Fibroblast of pulmonary artery (primary cell): ENCODE measurements at regions not wholly inside any gene's neighbourhood (a gene's known extent, or its start where the extent isn't known, plus 50 kb on each side); places are given as distances from the start of the nearest gene placed in this dataset.

Source experiments
- DNase-seq: peaks from one replicate; pipeline ENCODE4 v3.0.0-alpha.2; 2010; ENCODE audit warnings: low read depth
- H3K4me3 ChIP-seq: replicated peaks from 2 replicates; pipeline ENCODE4 v1.5.1; 2011; ENCODE audit warnings: low read depth, mild to moderate bottlenecking, control low read depth, low read length, moderate library complexity
- CTCF ChIP-seq: IDR thresholded peaks from 2 replicates; pipeline ENCODE4 v1.5.1; 2011; ENCODE audit warnings: mild to moderate bottlenecking, control low read depth, low read length, inconsistent platforms; ENCODE audit errors: missing control alignments

DNA sequence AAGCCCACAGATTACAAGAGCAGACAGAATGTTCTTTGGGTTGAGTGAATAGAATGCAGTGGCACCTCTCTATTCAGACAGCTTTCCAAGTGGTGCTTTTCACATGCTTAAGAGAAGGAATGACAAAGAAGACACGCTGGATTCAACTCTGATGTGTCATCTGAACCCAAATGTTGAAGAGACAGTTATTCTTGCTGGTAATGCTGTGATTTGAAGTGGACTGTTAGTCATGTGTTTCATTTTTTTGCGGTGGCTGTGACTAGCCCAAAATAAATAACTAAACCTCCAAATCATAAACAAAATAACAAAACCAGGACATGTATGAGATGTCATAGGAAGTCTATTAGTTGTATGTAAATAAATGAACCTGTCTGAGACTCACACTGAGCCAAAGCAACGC is 391.8 kb upstream of the PRICKLE1 start:
- TF ChIP-seq CTCF = no peak
- DNase-seq = no peak
- no peak overlapping the region for H3K4me3 ChIP-seq

DNA sequence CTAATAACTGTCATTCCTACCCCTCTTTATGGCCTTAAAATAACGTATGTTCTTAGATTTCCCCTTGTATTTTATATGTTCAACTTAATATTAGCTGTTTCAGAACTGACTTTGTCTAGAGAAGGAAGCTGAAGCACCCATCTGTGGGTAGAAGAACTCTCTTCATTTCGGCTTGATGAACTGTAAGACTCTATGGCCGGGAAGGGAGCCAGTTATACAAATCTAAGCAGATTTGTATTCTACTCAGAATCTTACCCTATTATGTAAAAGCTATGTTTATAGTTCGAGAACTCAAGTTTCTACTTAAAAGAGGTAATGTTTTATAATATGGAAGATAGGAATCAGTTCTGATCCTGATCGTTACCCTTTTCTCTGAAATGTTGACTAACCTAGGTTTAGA is 390.9 kb upstream of the PRICKLE1 start:
- no peak for DNase-seq
- no peak for TF ChIP-seq CTCF
- no peak overlapping the region for H3K4me3 ChIP-seq

- DNase-seq = no peak
These were observed 390.2 kb upstream of the PRICKLE1 start for GRCh38 chr12:42979746-42980145.

DNA sequence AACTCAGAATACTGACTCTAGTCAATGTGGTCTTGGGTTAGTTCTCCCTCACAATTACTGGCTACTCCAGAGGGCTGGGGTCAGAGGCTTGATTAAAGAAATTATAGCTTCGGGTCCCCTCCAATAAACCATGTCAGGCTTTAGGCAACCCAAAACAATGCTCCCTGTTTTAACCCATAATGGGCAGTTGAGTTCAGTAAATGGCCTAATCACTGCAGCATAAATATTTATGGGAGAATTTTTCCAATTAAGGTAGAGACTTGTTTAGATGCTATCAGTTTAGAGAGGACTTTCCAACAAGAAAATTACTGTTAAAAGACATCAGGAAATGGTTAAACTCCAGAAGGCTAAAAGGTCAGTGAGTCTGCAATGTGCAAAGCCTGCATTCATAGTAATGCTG is 389.2 kb upstream of the PRICKLE1 start:
- DNase-seq = no peak
- no peak overlapping the region for H3K4me3 ChIP-seq
- TF ChIP-seq CTCF = no peak

More at GRCh38 chr12:42979746-42980145, 390.2 kb upstream of the PRICKLE1 start:
- no peak overlapping the region for H3K4me3 ChIP-seq
- TF ChIP-seq CTCF = no peak

- no peak overlapping the region for H3K4me3 ChIP-seq
- DNase-seq = no peak
- no peak for TF ChIP-seq CTCF
These were observed 388.1 kb upstream of the PRICKLE1 start for GRCh38 chr12:42977451-42978230.

DNA sequence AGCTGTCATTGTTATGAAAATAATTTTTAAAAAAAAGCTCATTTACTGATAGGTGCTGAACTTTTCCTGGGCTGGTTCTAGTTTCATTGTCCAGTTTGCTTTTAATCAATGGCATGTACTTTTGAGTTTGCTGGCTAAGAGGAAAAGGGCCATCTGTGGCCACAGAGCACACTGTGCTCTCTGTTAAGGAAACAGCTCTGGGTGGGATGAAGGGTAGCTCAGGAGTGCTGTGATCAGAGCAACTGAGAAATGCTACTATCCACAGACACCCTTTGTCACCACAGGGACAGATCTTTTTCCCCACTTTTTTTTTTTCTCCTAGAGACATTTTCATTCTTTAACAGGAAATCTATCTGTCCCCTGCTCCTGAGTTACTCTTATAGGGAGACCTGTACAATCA is 387.1 kb upstream of the PRICKLE1 start:
- no peak for DNase-seq
- TF ChIP-seq CTCF = no peak
- H3K4me3 ChIP-seq = no peak overlapping the region

DNA sequence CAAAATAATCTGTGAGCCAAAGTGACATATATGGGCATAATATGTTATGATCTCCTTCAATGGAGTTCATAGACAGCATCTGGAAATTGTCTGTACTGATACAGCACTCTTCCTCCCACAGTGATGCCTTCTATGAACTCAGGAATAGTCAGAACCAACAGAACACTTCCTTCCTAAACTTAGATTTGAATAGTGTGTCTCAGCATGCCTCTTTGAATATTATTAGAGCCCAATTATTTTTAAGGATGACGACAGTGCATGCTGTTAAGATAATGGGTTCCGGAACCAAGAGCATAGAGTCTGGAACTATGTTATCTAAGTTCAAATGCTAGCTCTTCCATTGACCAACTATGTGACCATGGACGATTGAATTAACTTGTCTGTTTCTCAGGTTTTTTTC is 386.6 kb upstream of the PRICKLE1 start:
- DNase-seq = no peak
- no peak overlapping the region for H3K4me3 ChIP-seq
- TF ChIP-seq CTCF = no peak
